ENCODE measurements at regions not wholly inside any gene's neighbourhood (a gene's known extent, or its start where the extent isn't known, plus 50 kb on each side); places are given as distances from the start of the nearest gene placed in this dataset.

GRCh38 chr9:134590240-134591081 is 51.1 kb upstream of the COL5A1 start:
- no peak for DNase-seq

DNA sequence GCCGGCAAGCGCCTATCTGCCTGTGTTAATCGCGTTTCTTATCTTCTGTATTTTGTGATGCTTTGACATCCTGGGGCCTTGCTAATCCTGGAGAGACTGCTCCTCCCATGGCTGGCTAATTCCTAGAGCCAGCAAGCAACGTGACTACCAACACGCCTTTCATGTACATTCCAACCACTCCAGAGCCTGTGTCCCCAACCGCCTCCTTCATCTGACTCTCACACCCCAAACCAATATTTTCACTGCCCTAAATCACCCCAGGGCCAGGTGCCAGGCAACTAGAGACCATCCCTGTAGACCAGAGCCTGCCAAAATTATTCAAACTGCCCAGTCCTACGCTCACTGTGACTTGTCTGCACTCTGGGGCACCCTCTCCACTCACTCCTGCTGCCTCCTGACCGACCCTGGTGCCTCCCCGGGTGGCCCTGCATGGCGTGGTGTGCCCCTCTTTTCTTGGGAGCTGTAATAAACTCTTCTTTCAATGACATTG is 50.5 kb upstream of the COL5A1 start:
- no peak for DNase-seq

GRCh38 chr9:134591573-134591981 is 50.0 kb upstream of the COL5A1 start:
- DNase-seq: no peak
